ENCODE measurements at regions not wholly inside any gene's neighbourhood (a gene's known extent, or its start where the extent isn't known, plus 50 kb on each side); places are given as distances from the start of the nearest gene placed in this dataset.
"Not testable (repeated sequence)": the region's sequence is repeated elsewhere in the genome, so short reads cannot be mapped to it uniquely, and the experiment has no call there.

GRCh38 chr6:144547409-144547808 is 262.3 kb downstream of the UTRN start:
- DNase-seq = no peak

DNA sequence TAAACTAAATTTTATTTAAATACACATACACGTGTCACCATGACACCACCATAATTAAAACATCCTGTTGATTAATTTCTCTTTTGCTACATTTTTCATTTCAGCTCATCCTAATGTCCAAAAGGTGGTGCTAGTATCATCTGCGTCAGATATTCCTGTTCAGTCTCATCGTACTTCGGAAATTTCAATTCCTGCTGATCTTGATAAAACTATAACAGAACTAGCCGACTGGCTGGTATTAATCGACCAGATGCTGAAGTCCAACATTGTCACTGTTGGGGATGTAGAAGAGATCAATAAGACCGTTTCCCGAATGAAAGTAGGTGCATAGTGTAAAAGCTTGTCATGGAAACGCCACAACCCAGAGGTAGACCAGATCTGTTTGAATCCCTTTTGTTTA is 263.4 kb downstream of the UTRN start:
- DNase-seq = no peak

GRCh38 chr6:144549837-144550747 is 265.0 kb downstream of the UTRN start:
- DNase-seq = no peak

GRCh38 chr6:144551339-144551738 is 266.2 kb downstream of the UTRN start:
- no peak for DNase-seq

DNA sequence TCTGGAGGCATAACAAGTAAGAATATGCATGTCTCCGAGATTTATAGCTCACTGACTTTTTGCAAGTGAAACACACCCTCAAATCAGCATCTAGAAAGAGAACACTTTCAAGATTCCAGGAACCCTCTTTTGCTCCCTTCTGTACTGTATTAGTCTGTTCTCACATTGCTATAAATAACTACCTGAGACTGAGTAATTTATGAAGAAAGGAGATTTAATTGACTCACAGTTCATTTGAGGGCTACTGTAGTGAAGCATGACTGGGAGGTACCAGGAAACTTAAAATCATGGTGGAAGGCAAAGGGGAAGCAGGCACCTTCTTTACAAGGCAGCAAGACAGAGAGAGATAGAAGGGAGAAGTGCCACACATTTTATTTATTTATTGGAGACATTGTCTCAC is 269.9 kb downstream of the UTRN start:
- DNase-seq = no peak

- DNase-seq = no peak
Observed at GRCh38 chr6:144559865-144560593, 274.9 kb downstream of the UTRN start.

DNA sequence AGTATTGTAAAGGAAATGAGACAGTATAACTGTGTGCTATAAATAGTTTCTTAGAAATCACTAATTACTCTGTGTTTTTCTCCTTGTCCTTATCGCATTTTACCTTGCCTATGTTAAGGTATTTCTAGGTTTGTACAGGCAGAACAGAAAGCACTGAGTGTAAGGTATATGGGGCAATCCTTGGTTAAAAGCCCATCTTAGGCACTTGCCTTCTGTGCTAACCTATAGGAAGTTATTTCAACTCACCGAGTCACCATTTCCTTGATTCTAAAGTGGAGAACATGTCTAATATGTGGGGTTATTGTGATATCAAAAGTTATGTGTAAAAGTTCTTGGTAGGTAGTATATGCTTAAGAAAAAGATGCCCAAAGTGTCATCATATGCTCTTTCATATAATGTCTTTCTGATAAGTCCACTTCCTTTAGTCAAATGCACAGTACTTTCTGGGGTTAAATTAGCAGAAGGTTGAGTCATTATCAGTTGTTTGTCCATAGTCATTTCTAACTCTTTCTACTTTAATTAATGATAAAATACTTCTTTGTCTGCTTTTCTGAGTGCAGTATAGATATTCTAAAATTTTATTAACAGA is 276.4 kb downstream of the UTRN start:
- DNase-seq = no peak

DNA sequence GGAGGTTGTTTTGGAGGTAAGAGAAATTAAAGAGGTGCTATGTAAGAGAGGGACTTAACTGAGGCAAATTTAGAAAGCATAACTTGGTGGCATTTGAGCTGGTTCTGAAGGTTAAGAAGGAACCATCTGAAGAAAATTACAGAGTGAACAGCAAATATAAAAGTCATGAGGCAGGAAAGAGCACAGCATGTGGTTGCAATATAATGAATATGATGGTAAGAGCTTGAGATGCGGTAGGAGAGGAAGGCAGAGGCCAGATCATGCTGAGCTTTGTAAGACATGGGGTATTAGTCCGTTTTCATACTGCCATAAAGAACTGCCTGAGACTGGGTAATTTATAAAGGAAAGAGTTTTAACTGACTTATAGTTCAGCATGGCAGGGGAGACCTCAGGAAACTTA is 279.1 kb downstream of the UTRN start:
- DNase-seq = no peak

DNA sequence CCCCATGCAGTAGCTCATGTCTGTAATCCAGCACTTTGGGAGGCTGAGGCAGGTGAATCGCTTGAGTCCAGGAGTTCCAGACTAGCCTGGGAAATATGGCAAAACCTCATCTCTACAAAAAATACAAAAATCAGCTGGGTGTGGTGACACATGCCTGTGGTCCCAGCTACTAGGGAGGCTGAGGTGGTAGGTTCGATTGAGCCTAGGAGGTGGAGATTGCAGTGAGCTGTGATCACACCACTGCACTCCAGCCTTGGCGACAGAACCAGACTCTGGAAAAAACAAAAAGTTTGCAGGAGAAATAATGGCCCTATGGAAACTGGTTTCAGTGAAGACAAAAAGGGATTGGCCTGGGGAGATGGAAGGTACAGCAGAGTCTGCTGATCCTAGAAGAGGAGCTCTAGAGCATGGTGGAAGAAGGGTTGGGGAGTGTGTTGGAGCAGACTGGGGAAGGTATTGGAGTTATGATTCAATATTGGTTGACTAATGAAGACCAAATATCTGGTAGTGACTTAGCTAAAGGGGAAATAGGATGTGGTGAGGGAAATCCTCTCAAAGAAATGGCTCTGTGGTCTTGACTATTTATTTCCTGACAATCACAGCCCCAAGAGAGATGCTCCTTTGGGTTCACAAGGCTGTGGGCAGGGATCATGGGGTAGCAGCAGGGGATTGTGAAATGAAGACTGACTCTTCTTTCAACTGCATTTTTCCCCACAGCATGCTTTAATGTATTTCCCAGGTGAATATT is 281.9 kb downstream of the UTRN start:
- no peak for DNase-seq

GRCh38 chr6:144568241-144568640 is 283.1 kb downstream of the UTRN start:
- no peak for DNase-seq

GRCh38 chr6:144572541-144572940 is 287.4 kb downstream of the UTRN start:
- DNase-seq = not testable (repeated sequence)

DNA sequence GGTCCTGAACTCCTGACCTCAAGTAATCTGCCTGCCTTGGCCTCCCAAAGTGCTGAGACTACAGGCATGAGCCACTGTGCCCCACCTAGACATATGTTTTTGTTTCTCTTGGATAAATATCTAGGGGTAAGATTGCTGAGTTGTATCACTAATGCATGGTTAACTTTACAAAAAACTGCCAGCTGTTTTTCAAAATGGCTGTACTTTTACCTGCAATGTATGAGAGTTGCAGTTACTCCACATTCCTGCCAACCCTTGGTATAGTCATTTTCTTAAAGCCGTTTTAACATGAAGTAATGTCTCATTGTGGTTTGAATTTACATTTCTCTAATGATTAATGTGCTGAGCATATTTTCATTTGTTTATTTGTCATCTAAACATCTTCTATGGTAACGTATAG is 289.7 kb downstream of the UTRN start:
- DNase-seq = no peak

- DNase-seq = no peak
Observed at GRCh38 chr6:144575327-144575726, 290.2 kb downstream of the UTRN start.

- no peak for DNase-seq
Observed at GRCh38 chr6:144576871-144577270, 291.7 kb downstream of the UTRN start.

- DNase-seq = no peak
Observed at GRCh38 chr6:144578385-144579350, 293.5 kb downstream of the UTRN start.

- DNase-seq = no peak
Observed at GRCh38 chr6:144580039-144580438, 294.9 kb downstream of the UTRN start.

DNA sequence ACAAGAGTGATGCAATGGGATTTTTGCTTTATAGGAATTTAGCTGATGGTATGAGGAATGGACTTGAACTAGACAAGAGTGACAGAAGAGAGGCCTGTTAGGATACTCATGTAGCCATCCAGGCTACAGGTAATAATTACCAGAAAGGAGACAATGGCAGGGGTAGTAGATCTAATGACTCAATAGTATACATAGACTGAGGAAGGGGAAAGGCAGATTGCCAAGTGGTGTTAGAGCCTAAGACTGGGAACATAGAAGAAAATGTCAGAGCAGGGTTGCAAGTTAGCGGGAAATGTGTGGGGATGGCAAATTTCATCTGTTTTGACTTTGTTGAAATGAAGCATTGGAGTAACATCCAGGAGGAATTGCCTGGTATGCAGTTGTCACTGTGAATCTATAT is 295.6 kb downstream of the UTRN start:
- no peak for DNase-seq

- DNase-seq = no peak
Observed at GRCh38 chr6:144581812-144582537, 296.8 kb downstream of the UTRN start.

- no peak for DNase-seq
Observed at GRCh38 chr6:144582939-144583613, 297.9 kb downstream of the UTRN start.

GRCh38 chr6:144583614-144583954 is 298.4 kb downstream of the UTRN start:
- no peak for DNase-seq
